Stomach (tissue), 8 donors: ENCODE measurements at regions not wholly inside any gene's neighbourhood (a gene's known extent, or its start where the extent isn't known, plus 50 kb on each side); places are given as distances from the start of the nearest gene placed in this dataset.

Source experiments
- DNase-seq, 2 donors: peaks; one replicate each; pipeline versions ENCODE4 v3.0.0 to v3.0.0-alpha.2; 2013 to 2019
- H3K27ac ChIP-seq, 5 donors: fragments of 200-600 bp in 4 of 5; sonication (generic) in 4 of 5; one replicate each; pipeline ENCODE4 v1.5.1; 2013 to 2019; ENCODE audit warnings: mild to moderate bottlenecking in 1 of 5, moderate library complexity in 1 of 5
- H3K27me3 ChIP-seq, 3 donors: fragments of 200-600 bp; sonication (generic); one replicate each; pipeline ENCODE4 v1.5.1; 2017 to 2019; ENCODE audit warnings: mixed run types in 1 of 3
- H3K36me3 ChIP-seq, 4 donors: fragments of 200-600 bp; sonication (generic); 1 replicate in 3 of 4; 2 replicates in 1 of 4; pipeline ENCODE4 v1.5.1; 2016 to 2019
- H3K4me1 ChIP-seq, 4 donors: fragments of 200-600 bp; sonication (generic); one replicate each; pipeline ENCODE4 v1.5.1; 2016 to 2019
- H3K4me3 ChIP-seq, 4 donors: fragments of 200-600 bp; sonication (generic) in 3 of 4; one replicate each; pipeline ENCODE4 v1.5.1; 2016 to 2019; ENCODE audit warnings: mild to moderate bottlenecking in 1 of 4
- H3K9me3 ChIP-seq, 4 donors: fragments of 200-600 bp; sonication (generic); one replicate each; pipeline ENCODE4 v1.5.1; 2016 to 2019
- CTCF ChIP-seq, 7 experiments: fragments of 450-650 bp in 4 of 7; fragments of 200-600 bp in 3 of 7; sonication (generic) in 3 of 7; IDR thresholded peaks; one replicate each; pipeline ENCODE4 v1.5.1; 2016 to 2019; ENCODE audit warnings: antibody characterized with exemption in 7 of 7, control low read depth in 2 of 7, mild to moderate bottlenecking in 1 of 7
- EP300 ChIP-seq: sonication (generic); formaldehyde crosslinking; IDR thresholded peaks from one replicate; pipeline ENCODE4 v1.6.1; 2017; ENCODE audit warnings: antibody characterized with exemption
- POLR2A ChIP-seq, 4 donors: fragments of 450-650 bp; IDR thresholded peaks; one replicate each; pipeline ENCODE4 v1.6.1; 2016; ENCODE audit warnings: antibody characterized with exemption in 4 of 4, control low read depth in 2 of 4, mild to moderate bottlenecking in 1 of 4, moderate library complexity in 1 of 4
- POLR2AphosphoS5 ChIP-seq, 3 donors: sonication (generic); formaldehyde crosslinking; IDR thresholded peaks; one replicate each; pipeline ENCODE4 v1.6.1; 2016; ENCODE audit warnings: antibody characterized with exemption in 3 of 3
- WGBS, 5 donors: extraction: QIAGEN DNeasy Blood & Tissue Kit in 3 of 5; methylation state at CpG; one replicate each; pipeline versions ENCODE4 v1.1.5 to v1.1.7; 2013 to 2018; 5-methylcytosine and 5-hydroxymethylcytosine counted together
- intact Hi-C: fragments of 100-400 bp; cut with DNase I; formaldehyde crosslinking; loops from one replicate; pipeline ENCODE4 v1.15.1; 2023; ENCODE audit warnings: low total_unique reads
- donor health status: healthy with polysubstance abuse.
- donor health status: Bipolar disorder and iron deficiency.
- donor health status: healthy.

GRCh38 chr4:138696771-138697170 lies 318.8 kb upstream of the NOCT start:
- intact Hi-C loops = no loop called here
- H3K4me1 ChIP-seq = peaks cover 0 to 7% (median 0%) of the 10 kb centered on the region in 4 donors
- H3K9me3 ChIP-seq = no peaks in the 10 kb centered on the region
- 79 to 85% (median 84%) methylated on average over 8 of the region's 8 CpGs for WGBS, 5 donors
- H3K27me3 ChIP-seq = no peaks in the 10 kb centered on the region
- no peaks in the 10 kb centered on the region for H3K36me3 ChIP-seq
- no peak for DNase-seq
- H3K27ac ChIP-seq = no peak overlapping the region
- TF ChIP-seq CTCF (IDR thresholded peaks at IDR 0.05) (no peak), POLR2AphosphoS5 (IDR thresholded peaks at IDR 0.05) (no peak), POLR2A (IDR thresholded peaks at IDR 0.05) (no peak), EP300 (no peak)
- H3K4me3 ChIP-seq = no peak overlapping the region

- Histone ChIP-seq H3K9me3 (no peaks in the 10 kb centered on the region), H3K27me3 (no peaks in the 10 kb centered on the region), H3K4me1 (peaks cover 0 to 7% (median 0%) of the 10 kb centered on the region in 4 donors), H3K27ac (no peak overlapping the region), H3K36me3 (no peaks in the 10 kb centered on the region), H3K4me3 (no peak overlapping the region)
- no peak for TF ChIP-seq POLR2AphosphoS5 (IDR thresholded peaks at IDR 0.05)
- TF ChIP-seq POLR2A (IDR thresholded peaks at IDR 0.05) = no peak
- TF ChIP-seq EP300 = no peak
- TF ChIP-seq CTCF (IDR thresholded peaks at IDR 0.05) = no peak
- 28 to 63% (median 52%) methylated on average over 2 of the region's 2 CpGs for WGBS, 5 donors
- intact Hi-C loops = no loop called here
- DNase-seq = no peak
These were observed 319.5 kb upstream of the NOCT start for GRCh38 chr4:138696058-138696457.

- Histone ChIP-seq H3K9me3 (no peaks in the 10 kb centered on the region), H3K27me3 (no peaks in the 10 kb centered on the region), H3K4me3 (no peak overlapping the region), H3K36me3 (no peaks in the 10 kb centered on the region), H3K4me1 (peaks cover 0 to 15% (median 0%) of the 10 kb centered on the region in 4 donors), H3K27ac (no peak overlapping the region)
- WGBS, 5 donors = 19 to 41% (median 28%) methylated on average over 3 of the region's 3 CpGs
- TF ChIP-seq CTCF (IDR thresholded peaks at IDR 0.05) (no peak), EP300 (no peak), POLR2A (IDR thresholded peaks at IDR 0.05) (no peak), POLR2AphosphoS5 (IDR thresholded peaks at IDR 0.05) (no peak)
- intact Hi-C loops = no loop called here
- no peak for DNase-seq
These were observed 322.1 kb upstream of the NOCT start for GRCh38 chr4:138693526-138693925.

GRCh38 chr4:138692411-138692810 lies 323.2 kb upstream of the NOCT start:
- Histone ChIP-seq H3K4me1 (peaks cover 0 to 18% (median 0%) of the 10 kb centered on the region in 4 donors), H3K9me3 (no peaks in the 10 kb centered on the region), H3K27me3 (no peaks in the 10 kb centered on the region), H3K27ac (no peak overlapping the region), H3K4me3 (no peak overlapping the region), H3K36me3 (no peaks in the 10 kb centered on the region)
- TF ChIP-seq EP300 (no peak), POLR2A (IDR thresholded peaks at IDR 0.05) (no peak), CTCF (IDR thresholded peaks at IDR 0.05) (no peak), POLR2AphosphoS5 (IDR thresholded peaks at IDR 0.05) (no peak)
- intact Hi-C loops = no loop called here
- no peak for DNase-seq
